ENCODE measurements at regions not wholly inside any gene's neighbourhood (a gene's known extent, or its start where the extent isn't known, plus 50 kb on each side); places are given as distances from the start of the nearest gene placed in this dataset.

- ChIA-PET CTCF (no interaction called here), POLR2A (ENCODE audit: unreplicated experiment) (no interaction called here)
- H4K20me1 ChIP-seq (ENCODE audit: low read length), result no peaks in the 10 kb centered on the region
- no peak overlapping the region for H3K27ac ChIP-seq (ENCODE audit: low read length)
- no peak for ATAC-seq
- no peaks in the 10 kb centered on the region for H3K36me3 ChIP-seq (ENCODE audit: low read depth, low read length)
- H3K9me2 ChIP-seq (replicated peaks; ENCODE audit: low read length), result no peaks in the 10 kb centered on the region
- no peak for TF ChIP-seq EZH2 (IDR thresholded peaks at IDR 0.05; ENCODE audit: low read length, unreplicated experiment)
- no peak for TF ChIP-seq EZH2phosphoT487 (IDR thresholded peaks at IDR 0.05; ENCODE audit: borderline replicate concordance, low read length)
- TF ChIP-seq CTCF (conservative IDR thresholded peaks at IDR 0.05; ENCODE audit: low read depth, low read length), result no peak
- peaks cover 31% of the 10 kb centered on the region for H3K4me1 ChIP-seq (ENCODE audit: insufficient read depth, low read length)
- BruUV-seq (replicated peaks), result no TSS peak
- intact Hi-C loops (cut with micrococcal nuclease), result no loop called here
- no peaks in the 10 kb centered on the region for H3K79me2 ChIP-seq (ENCODE audit: low read length)
- H3K9ac ChIP-seq (ENCODE audit: low read length), result no peak overlapping the region
- H3K27me3 ChIP-seq (ENCODE audit: low read length), result no peaks in the 10 kb centered on the region
- no peaks in the 10 kb centered on the region for H3F3A ChIP-seq (ENCODE audit: low read length, unreplicated experiment)
- no peaks in the 10 kb centered on the region for H3K9me3 ChIP-seq (ENCODE audit: low read length)
- H3K4me3 ChIP-seq (ENCODE audit: low read length), result no peak overlapping the region
- no peak overlapping the region for H3K4me2 ChIP-seq (ENCODE audit: low read length)
- no peak overlapping the region for H2AFZ ChIP-seq (ENCODE audit: low read length)
- no peak for DNase-seq
Observed at GRCh38 chr3:150152567-150152966, 181.9 kb upstream of the PFN2 start.

GRCh38 chr3:150150633-150151032 is 179.9 kb upstream of the PFN2 start:
- Histone ChIP-seq H3K79me2 (ENCODE audit: low read length) (no peaks in the 10 kb centered on the region), H3K36me3 (ENCODE audit: low read depth, low read length) (no peaks in the 10 kb centered on the region), H3F3A (ENCODE audit: low read length, unreplicated experiment) (no peaks in the 10 kb centered on the region), H3K4me2 (ENCODE audit: low read length) (no peak overlapping the region), H3K9me3 (ENCODE audit: low read length) (no peaks in the 10 kb centered on the region), H3K9me2 (replicated peaks; ENCODE audit: low read length) (no peaks in the 10 kb centered on the region), H3K4me1 (ENCODE audit: insufficient read depth, low read length) (peaks cover 40% of the 10 kb centered on the region), H3K27me3 (ENCODE audit: low read length) (no peaks in the 10 kb centered on the region), H2AFZ (ENCODE audit: low read length) (no peak overlapping the region), H3K9ac (ENCODE audit: low read length) (no peak overlapping the region), H3K27ac (ENCODE audit: low read length) (no peak overlapping the region), H3K4me3 (ENCODE audit: low read length) (no peak overlapping the region), H4K20me1 (ENCODE audit: low read length) (no peaks in the 10 kb centered on the region)
- ATAC-seq (no peak), DNase-seq (peak; percentile 13)
- TF ChIP-seq EZH2phosphoT487 (IDR thresholded peaks at IDR 0.05; ENCODE audit: borderline replicate concordance, low read length) (no peak), CTCF (conservative IDR thresholded peaks at IDR 0.05; ENCODE audit: low read depth, low read length) (no peak), EZH2 (IDR thresholded peaks at IDR 0.05; ENCODE audit: low read length, unreplicated experiment) (no peak)
- intact Hi-C loops (cut with micrococcal nuclease), result no loop called here
- ChIA-PET CTCF (no interaction called here), POLR2A (ENCODE audit: unreplicated experiment) (interaction anchor here (1.0 kb wide), 1 partner anchor 56 kb away, joined by 3 read pairs; no protein-coding TSS in a partner anchor)
- BruUV-seq (replicated peaks), result no TSS peak

- Histone ChIP-seq H3K27me3 (ENCODE audit: low read length) (no peaks in the 10 kb centered on the region), H4K20me1 (ENCODE audit: low read length) (no peaks in the 10 kb centered on the region), H3K4me1 (ENCODE audit: insufficient read depth, low read length) (peaks cover 40% of the 10 kb centered on the region), H3K4me2 (ENCODE audit: low read length) (peak overlapping the region; percentile 48), H2AFZ (ENCODE audit: low read length) (no peak overlapping the region), H3K9me2 (replicated peaks; ENCODE audit: low read length) (no peaks in the 10 kb centered on the region), H3F3A (ENCODE audit: low read length, unreplicated experiment) (no peaks in the 10 kb centered on the region), H3K9me3 (ENCODE audit: low read length) (no peaks in the 10 kb centered on the region), H3K36me3 (ENCODE audit: low read depth, low read length) (no peaks in the 10 kb centered on the region), H3K27ac (ENCODE audit: low read length) (peak overlapping the region; percentile 86), H3K4me3 (ENCODE audit: low read length) (no peak overlapping the region), H3K79me2 (ENCODE audit: low read length) (no peaks in the 10 kb centered on the region), H3K9ac (ENCODE audit: low read length) (no peak overlapping the region)
- ChIA-PET CTCF (interaction anchor here (0.6 to 1.1 kb wide), 2 partner anchors 35 to 76 kb away, joined by 3 read pairs; no protein-coding TSS in a partner anchor), POLR2A (ENCODE audit: unreplicated experiment) (interaction anchor here (0.5 to 1.0 kb wide), 5 partner anchors 55 to 872 kb away, joined by 3 to 7 read pairs (median 3); no protein-coding TSS in a partner anchor)
- peak; percentile 67 for ATAC-seq
- TF ChIP-seq EZH2 (IDR thresholded peaks at IDR 0.05; ENCODE audit: low read length, unreplicated experiment) (no peak), CTCF (conservative IDR thresholded peaks at IDR 0.05; ENCODE audit: low read depth, low read length) (no peak), EZH2phosphoT487 (IDR thresholded peaks at IDR 0.05; ENCODE audit: borderline replicate concordance, low read length) (no peak)
- peak; percentile 94 for DNase-seq
- BruUV-seq (replicated peaks), result no TSS peak
- intact Hi-C loops (cut with micrococcal nuclease), result no loop called here
Observed at GRCh38 chr3:150149651-150150051, 179.0 kb upstream of the PFN2 start.
